Neutrophil (primary cell): ENCODE measurements at regions not wholly inside any gene's neighbourhood (a gene's known extent, or its start where the extent isn't known, plus 50 kb on each side); places are given as distances from the start of the nearest gene placed in this dataset.

Experiments
- H3K27ac ChIP-seq: fragments of 200-600 bp; sonication (generic); 2 replicates; pipeline ENCODE4 v1.5.1; 2016; ENCODE audit warnings: mild to moderate bottlenecking, moderate library complexity
- H3K27me3 ChIP-seq: fragments of 200-600 bp; sonication (generic); 2 replicates; pipeline ENCODE4 v1.6.0; 2016; ENCODE audit warnings: mild to moderate bottlenecking
- H3K36me3 ChIP-seq: fragments of 200-600 bp; sonication (generic); 2 replicates; pipeline ENCODE4 v1.5.1; 2017
- H3K4me1 ChIP-seq, 2 experiments: fragments of 200-600 bp in 1 of 2; sonication (generic) in 1 of 2; 1 replicate in 1 of 2; 2 replicates in 1 of 2; pipeline versions ENCODE4 v1.5.1 to v1.6.1; 2013 to 2016; ENCODE audit warnings: low read depth in 1 of 2, low read length in 1 of 2, mild to moderate bottlenecking in 1 of 2, moderate library complexity in 1 of 2; ENCODE audit not compliant: control insufficient read depth in 1 of 2, insufficient read depth in 1 of 2
- H3K4me3 ChIP-seq, 2 experiments: fragments of 200-600 bp in 1 of 2; sonication (generic) in 1 of 2; 1 replicate in 1 of 2; 2 replicates in 1 of 2; pipeline ENCODE4 v1.5.1; 2013 to 2016; ENCODE audit warnings: low read depth in 1 of 2, low read length in 1 of 2, mild to moderate bottlenecking in 1 of 2, moderate library complexity in 1 of 2
- H3K9me3 ChIP-seq: fragments of 200-600 bp; sonication (generic); 2 replicates; pipeline ENCODE4 v1.5.1; 2016
- CTCF ChIP-seq: fragments of 200-600 bp; sonication (generic); IDR thresholded peaks from 2 replicates; pipeline ENCODE4 v1.5.1; 2016; ENCODE audit warnings: antibody characterized with exemption

- H3K36me3 ChIP-seq, result no peaks in the 10 kb centered on the region
- H3K27me3 ChIP-seq, result no peaks in the 10 kb centered on the region
- no peak overlapping the region for H3K27ac ChIP-seq
- H3K4me3 ChIP-seq, result no peak overlapping the region
- H3K4me1 ChIP-seq, result no peaks in the 10 kb centered on the region
- no peak for TF ChIP-seq CTCF
- no peaks in the 10 kb centered on the region for H3K9me3 ChIP-seq
These were observed 471.9 kb downstream of the BCOR start for GRCh38 chrX:39625810-39626209.

DNA sequence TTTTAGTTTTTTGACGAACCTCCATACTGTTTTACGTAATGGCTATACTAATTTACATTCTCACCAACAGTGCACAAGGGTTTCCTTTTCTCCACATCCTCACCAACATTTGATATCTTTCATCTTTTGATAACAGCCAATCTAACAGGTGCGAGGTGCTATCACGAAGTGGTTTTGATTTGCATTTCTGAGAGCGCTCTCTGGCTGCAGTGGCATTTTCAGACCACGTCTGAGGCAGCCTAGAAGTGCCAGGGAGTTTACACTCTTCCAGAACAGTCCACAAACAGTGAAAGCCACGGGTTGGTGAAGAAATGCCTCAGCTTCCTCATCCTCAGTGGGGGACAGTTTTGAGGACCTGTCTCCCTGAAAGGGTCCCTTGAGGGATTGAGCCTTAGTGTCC is 471.0 kb downstream of the BCOR start:
- Histone ChIP-seq H3K4me3 (no peak overlapping the region), H3K27ac (no peak overlapping the region), H3K36me3 (no peaks in the 10 kb centered on the region), H3K4me1 (no peaks in the 10 kb centered on the region), H3K27me3 (no peaks in the 10 kb centered on the region), H3K9me3 (no peaks in the 10 kb centered on the region)
- TF ChIP-seq CTCF, result no peak

- TF ChIP-seq CTCF, result no peak
- Histone ChIP-seq H3K4me3 (no peak overlapping the region), H3K9me3 (no peaks in the 10 kb centered on the region)
These were observed 470.5 kb downstream of the BCOR start for GRCh38 chrX:39627257-39627656.

DNA sequence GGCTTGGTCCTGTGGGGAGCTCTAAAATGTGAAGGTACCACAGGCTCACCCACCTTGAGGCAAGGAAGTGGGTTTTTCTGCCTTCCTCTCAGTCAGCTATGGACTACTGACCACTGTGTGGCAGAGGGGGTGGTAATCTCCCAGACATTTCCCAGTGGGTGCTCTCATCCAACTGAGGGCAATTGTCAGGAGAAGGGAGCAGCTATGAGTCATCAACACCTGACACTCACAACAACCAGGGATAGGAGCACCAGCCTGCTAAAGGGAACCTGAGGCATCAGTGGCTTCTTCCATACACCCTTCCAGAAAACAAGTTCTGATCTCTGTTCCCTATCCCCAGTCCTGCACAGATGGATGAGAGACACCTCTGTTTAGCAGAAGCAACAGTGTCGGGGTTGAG is 468.8 kb downstream of the BCOR start:
- Histone ChIP-seq H3K36me3 (no peaks in the 10 kb centered on the region), H3K9me3 (no peaks in the 10 kb centered on the region), H3K4me1 (no peaks in the 10 kb centered on the region), H3K4me3 (no peak overlapping the region), H3K27ac (no peak overlapping the region), H3K27me3 (no peaks in the 10 kb centered on the region)
- no peak for TF ChIP-seq CTCF

More at GRCh38 chrX:39627257-39627656, 470.5 kb downstream of the BCOR start:
- Histone ChIP-seq H3K27me3 (no peaks in the 10 kb centered on the region), H3K4me1 (no peaks in the 10 kb centered on the region), H3K36me3 (no peaks in the 10 kb centered on the region), H3K27ac (no peak overlapping the region)

DNA sequence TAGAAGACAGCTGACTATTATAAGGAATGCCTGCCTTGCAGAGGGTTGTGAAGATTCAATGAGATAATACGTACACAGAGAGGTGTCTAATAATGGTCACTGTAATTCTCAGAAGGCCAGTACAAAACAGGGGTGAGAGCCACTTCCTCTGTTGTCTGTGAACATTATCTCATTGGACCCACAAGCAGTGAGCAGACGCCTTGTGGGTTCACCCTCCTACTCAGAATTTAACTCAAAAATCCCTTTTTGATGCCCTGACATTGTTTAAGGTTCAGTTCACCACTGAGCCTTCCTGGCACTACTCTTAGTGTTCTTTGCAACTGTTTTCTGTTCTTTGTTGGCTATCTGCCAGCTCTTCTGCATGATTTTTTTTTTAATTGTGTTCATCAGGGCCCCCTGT is 467.4 kb downstream of the BCOR start:
- H3K4me1 ChIP-seq, result no peaks in the 10 kb centered on the region
- no peak for TF ChIP-seq CTCF
- H3K4me3 ChIP-seq, result no peak overlapping the region
- no peaks in the 10 kb centered on the region for H3K27me3 ChIP-seq
- no peaks in the 10 kb centered on the region for H3K36me3 ChIP-seq
- no peak overlapping the region for H3K27ac ChIP-seq
- no peaks in the 10 kb centered on the region for H3K9me3 ChIP-seq
